Endothelial cell of umbilical vein (primary cell): ENCODE measurements at regions not wholly inside any gene's neighbourhood (a gene's known extent, or its start where the extent isn't known, plus 50 kb on each side); places are given as distances from the start of the nearest gene placed in this dataset.

Experiments
- BruUV-seq: library from RNA; stranded (reverse); fragments of 400-500 nt; replicated peaks from 2 replicates; lab custom pipeline; 2021; lab: Mats Ljungman, UMichigan
- CTCF ChIA-PET: fragments of 300-600, 350-600 bp; sonication (Branson Sonifier 250); formaldehyde crosslinking; loops from one replicate; lab custom pipeline; 2021; ENCODE audit warnings: antibody characterized with exemption, inconsistent platforms; lab: Charles Lee
- POLR2A ChIA-PET: fragments of 300-600, 350-600 bp; sonication (Branson Sonifier 250); formaldehyde crosslinking; loops from one replicate; lab custom pipeline; 2021; ENCODE audit warnings: antibody characterized with exemption, inconsistent platforms; lab: Charles Lee
- DNase-seq: peaks from one replicate; pipeline ENCODE4 v3.0.0-alpha.2; 2011; ENCODE audit warnings: low read depth, low spot score
- FAIRE-seq: peaks from 2 replicates; lab custom pipeline; 2011; peaks lifted over from hg19 to GRCh38; lab: Jason Lieb, UNC
- H2AFZ ChIP-seq: 2 replicates; pipeline ENCODE4 v1.6.0; 2012; ENCODE audit warnings: low read depth, low read length, control low read depth, inconsistent platforms
- H3K27ac ChIP-seq: 2 replicates; pipeline ENCODE4 v1.5.1; 2011; ENCODE audit warnings: low read depth, mild to moderate bottlenecking, control low read depth, low read length, moderate library complexity; ENCODE audit not compliant: insufficient read depth
- H3K27me3 ChIP-seq, 2 experiments: 2 replicates each; pipeline versions ENCODE4 v1.6.0 to v1.6.1; 2011; ENCODE audit warnings: low read length in 2 of 2, mixed read lengths in 1 of 2; ENCODE audit not compliant: control insufficient read depth in 2 of 2, insufficient read depth in 2 of 2
- H3K36me3 ChIP-seq, 2 experiments: 2 replicates in 1 of 2; 3 replicates in 1 of 2; pipeline ENCODE4 v1.5.1; 2011; ENCODE audit warnings: low read length in 2 of 2, mild to moderate bottlenecking in 1 of 2, moderate library complexity in 1 of 2; ENCODE audit not compliant: control insufficient read depth in 2 of 2, insufficient read depth in 2 of 2; ENCODE audit errors: extremely low read depth in 1 of 2
- H3K4me1 ChIP-seq: 3 replicates; pipeline ENCODE4 v1.5.1; 2011; ENCODE audit warnings: mild to moderate bottlenecking, low read length; ENCODE audit not compliant: control insufficient read depth, insufficient read depth; ENCODE audit errors: extremely low read depth
- H3K4me2 ChIP-seq: 2 replicates; pipeline ENCODE4 v1.6.1; 2011; ENCODE audit warnings: low read length, control low read depth, mixed read lengths; ENCODE audit not compliant: insufficient read depth
- H3K4me3 ChIP-seq, 3 experiments: fragments of 200-600 bp in 1 of 3; sonication (generic), shearing (Covaris generic) in 1 of 3; replicated peaks in 1 of 3; 2 replicates each; pipeline ENCODE4 v1.5.1; 2011 to 2016; ENCODE audit warnings: control low read depth in 3 of 3, low read length in 3 of 3, mild to moderate bottlenecking in 2 of 3, inconsistent platforms in 1 of 3, low read depth in 1 of 3, moderate library complexity in 1 of 3; ENCODE audit not compliant: insufficient read depth in 1 of 3
- H3K79me2 ChIP-seq: 2 replicates; pipeline ENCODE4 v1.6.0; 2012; ENCODE audit warnings: low read length, inconsistent platforms; ENCODE audit not compliant: control insufficient read depth, insufficient read depth
- H3K9ac ChIP-seq: replicated peaks from 2 replicates; pipeline ENCODE3; 2011; ENCODE audit warnings: low read length, control low read depth; ENCODE audit not compliant: insufficient read depth; ENCODE audit errors: extremely low read depth
- H3K9me1 ChIP-seq: replicated peaks from 3 replicates; pipeline ENCODE4 v1.6.0; 2011; ENCODE audit warnings: mild to moderate bottlenecking, low read length; ENCODE audit not compliant: control insufficient read depth, insufficient read depth; ENCODE audit errors: extremely low read depth
- H3K9me3 ChIP-seq: replicated peaks from 2 replicates; pipeline ENCODE4 v1.5.1; 2012; ENCODE audit warnings: low read length, inconsistent platforms; ENCODE audit not compliant: control insufficient read depth, insufficient read depth
- H4K20me1 ChIP-seq: replicated peaks from 2 replicates; pipeline ENCODE3; 2011; ENCODE audit warnings: mild to moderate bottlenecking, low read length; ENCODE audit not compliant: control insufficient read depth, insufficient read depth; ENCODE audit errors: extremely low read depth
- CTCF ChIP-seq, 2 donors: IDR thresholded peaks; 1 replicate in 1 of 2; 2 replicates in 1 of 2; pipeline ENCODE4 v1.5.1; 2011; ENCODE audit warnings: low read length in 2 of 2, mild to moderate bottlenecking in 2 of 2, moderate library complexity in 2 of 2, control low read depth in 1 of 2, inconsistent platforms in 1 of 2, low read depth in 1 of 2; ENCODE audit not compliant: insufficient read depth in 1 of 2; ENCODE audit errors: extremely low read depth in 1 of 2
- EZH2 ChIP-seq: IDR thresholded peaks from 2 replicates; pipeline ENCODE4 v1.6.1; 2012; ENCODE audit warnings: borderline replicate concordance, low read depth, mild to moderate bottlenecking, moderate library complexity, low read length, inconsistent platforms; ENCODE audit not compliant: severe bottlenecking
- FOS ChIP-seq: IDR thresholded peaks from 2 replicates; pipeline ENCODE4 v1.6.1; 2011; ENCODE audit warnings: mild to moderate bottlenecking, low read length, moderate library complexity, borderline replicate concordance; ENCODE audit not compliant: insufficient read depth
- GATA2 ChIP-seq: IDR thresholded peaks from 2 replicates; pipeline ENCODE4 v1.7.0; 2011; ENCODE audit warnings: low read depth, mild to moderate bottlenecking, moderate library complexity, mixed read lengths, low read length; ENCODE audit not compliant: insufficient read length, insufficient read depth
- JUN ChIP-seq: IDR thresholded peaks from 2 replicates; pipeline ENCODE4 v1.6.1; 2011; ENCODE audit warnings: borderline replicate concordance, low read depth; ENCODE audit not compliant: insufficient read length, insufficient read depth
- MAX ChIP-seq: IDR thresholded peaks from 2 replicates; pipeline ENCODE4 v1.6.1; 2011; ENCODE audit not compliant: insufficient read depth, insufficient read length
- MYC ChIP-seq: IDR thresholded peaks from one replicate; pipeline ENCODE4 v1.6.1; 2011; ENCODE audit warnings: mild to moderate bottlenecking, low read depth, low read length
- POLR2A ChIP-seq: IDR thresholded peaks from 2 replicates; pipeline ENCODE4 v1.6.1; 2012; ENCODE audit warnings: low read depth, mild to moderate bottlenecking, control low read depth, low read length
- POLR2AphosphoS5 ChIP-seq: IDR thresholded peaks from 2 replicates; pipeline ENCODE4 v1.6.1; 2012; ENCODE audit warnings: low read depth, mild to moderate bottlenecking, control low read depth, low read length, moderate library complexity; ENCODE audit not compliant: insufficient read depth
- dilution Hi-C: fragments of 300-500 bp; cut with MboI; formaldehyde crosslinking; loops from one replicate; pipeline ENCODE4 v1.15.0; 2019; ENCODE audit warnings: low sequenced_read_pairs; ENCODE audit not compliant: extremely low pct_ligation_motif_present
- intact Hi-C: fragments of 100-400 bp; cut with micrococcal nuclease; formaldehyde crosslinking; loops from one replicate; pipeline ENCODE4 v1.10.0; 2022

DNA sequence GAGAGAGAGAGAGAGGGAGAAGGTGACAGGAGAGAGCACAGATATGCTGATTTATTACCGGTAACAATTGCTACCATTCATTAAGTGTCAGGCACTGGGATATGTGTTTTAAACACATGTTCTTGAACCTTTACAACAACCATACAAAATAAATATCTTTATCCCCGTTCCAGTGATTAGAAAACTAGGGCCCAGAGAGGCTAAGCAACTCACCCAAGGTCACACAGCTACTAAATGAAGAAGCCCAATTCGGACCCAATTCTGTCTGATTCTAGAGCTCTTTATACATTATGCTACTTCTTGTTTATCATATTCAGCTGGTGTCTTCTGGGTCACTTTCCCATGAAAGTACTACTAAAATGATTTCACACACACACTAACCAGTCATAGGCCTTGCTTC is 154.0 kb upstream of the RAG2 start:
- no peak overlapping the region for H3K27ac ChIP-seq
- H2AFZ ChIP-seq, result no peak overlapping the region
- no peak for TF ChIP-seq CTCF (IDR thresholded peaks at IDR 0.05; ENCODE audit: extremely low read depth in 1 of 2, insufficient read depth in 1 of 2, low read depth in 1 of 2, low read length in 2 of 2)
- no peak for TF ChIP-seq MAX
- TF ChIP-seq FOS, result no peak
- TF ChIP-seq POLR2AphosphoS5, result no peak
- no peak for TF ChIP-seq POLR2A
- TF ChIP-seq EZH2, result no peak
- no peak for TF ChIP-seq MYC
- no peak for TF ChIP-seq JUN
- no peak for TF ChIP-seq GATA2
- H3K27me3 ChIP-seq, result no peaks in the 10 kb centered on the region
- no peaks in the 10 kb centered on the region for H4K20me1 ChIP-seq
- no peaks in the 10 kb centered on the region for H3K9me1 ChIP-seq
- intact Hi-C loops (no loop called here), dilution Hi-C loops (no loop called here)
- no peaks in the 10 kb centered on the region for H3K79me2 ChIP-seq
- H3K9me3 ChIP-seq, result no peaks in the 10 kb centered on the region
- no peak overlapping the region for H3K9ac ChIP-seq
- POLR2A ChIA-PET, result no interaction called here
- no peak for FAIRE-seq
- no peak overlapping the region for H3K4me2 ChIP-seq
- H3K36me3 ChIP-seq, result no peaks in the 10 kb centered on the region
- no peak for DNase-seq
- no TSS peak for BruUV-seq
- H3K4me1 ChIP-seq, result no peaks in the 10 kb centered on the region
- H3K4me3 ChIP-seq, result no peak overlapping the region
- CTCF ChIA-PET, result no interaction called here
